Fibroblast of lung (primary cell): ENCODE measurements at regions not wholly inside any gene's neighbourhood (a gene's known extent, or its start where the extent isn't known, plus 50 kb on each side); places are given as distances from the start of the nearest gene placed in this dataset.

ENCODE experiments used
- EZH2 ChIP-seq: IDR thresholded peaks from 2 replicates; pipeline ENCODE4 v1.5.1; 2012; ENCODE audit warnings: low read length, control low read depth, mild to moderate bottlenecking; ENCODE audit errors: missing control alignments
- TF ChIP-seq, protein P1 (sequence below), 2 donors: IDR thresholded peaks in 1 of 2; conservative IDR thresholded peaks in 1 of 2; 1 replicate in 1 of 2; 2 replicates in 1 of 2; pipeline ENCODE4 v1.5.1; 2011 to 2012; ENCODE audit warnings: low read length in 2 of 2, control low read depth in 1 of 2, inconsistent platforms in 1 of 2, low read depth in 1 of 2, mild to moderate bottlenecking in 1 of 2

DNA sequence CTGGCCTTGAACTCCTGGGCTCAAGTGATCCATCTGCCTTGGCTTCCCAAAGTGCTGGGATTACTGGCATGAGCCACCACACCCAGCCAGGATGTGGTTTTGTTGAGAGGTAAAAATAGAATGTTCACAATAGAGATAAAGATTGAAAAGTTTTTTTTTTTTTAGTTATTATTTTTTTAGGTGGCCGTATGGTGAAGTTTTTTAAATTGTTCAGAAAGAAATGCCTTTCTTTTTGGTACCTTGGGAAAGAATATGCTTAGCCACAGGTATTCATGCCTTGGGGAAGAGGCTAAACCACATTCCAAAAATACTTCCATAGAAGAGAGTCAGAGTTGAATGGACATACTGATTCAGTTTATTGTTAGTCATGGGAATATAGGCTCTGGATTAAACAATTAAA lies 143.4 kb downstream of the C11orf91 start:
- no peak for TF ChIP-seq EZH2
- TF ChIP-seq, protein P1, sequence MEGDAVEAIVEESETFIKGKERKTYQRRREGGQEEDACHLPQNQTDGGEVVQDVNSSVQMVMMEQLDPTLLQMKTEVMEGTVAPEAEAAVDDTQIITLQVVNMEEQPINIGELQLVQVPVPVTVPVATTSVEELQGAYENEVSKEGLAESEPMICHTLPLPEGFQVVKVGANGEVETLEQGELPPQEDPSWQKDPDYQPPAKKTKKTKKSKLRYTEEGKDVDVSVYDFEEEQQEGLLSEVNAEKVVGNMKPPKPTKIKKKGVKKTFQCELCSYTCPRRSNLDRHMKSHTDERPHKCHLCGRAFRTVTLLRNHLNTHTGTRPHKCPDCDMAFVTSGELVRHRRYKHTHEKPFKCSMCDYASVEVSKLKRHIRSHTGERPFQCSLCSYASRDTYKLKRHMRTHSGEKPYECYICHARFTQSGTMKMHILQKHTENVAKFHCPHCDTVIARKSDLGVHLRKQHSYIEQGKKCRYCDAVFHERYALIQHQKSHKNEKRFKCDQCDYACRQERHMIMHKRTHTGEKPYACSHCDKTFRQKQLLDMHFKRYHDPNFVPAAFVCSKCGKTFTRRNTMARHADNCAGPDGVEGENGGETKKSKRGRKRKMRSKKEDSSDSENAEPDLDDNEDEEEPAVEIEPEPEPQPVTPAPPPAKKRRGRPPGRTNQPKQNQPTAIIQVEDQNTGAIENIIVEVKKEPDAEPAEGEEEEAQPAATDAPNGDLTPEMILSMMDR (conservative IDR thresholded peaks at IDR 0.05 in 1 of 2, IDR thresholded peaks at IDR 0.05 in 1 of 2; ENCODE audit: low read depth in 1 of 2, low read length in 2 of 2): no peak
